HUES64 (cell line): ENCODE measurements at regions not wholly inside any gene's neighbourhood (a gene's known extent, or its start where the extent isn't known, plus 50 kb on each side); places are given as distances from the start of the nearest gene placed in this dataset.

Source experiments
- H3K27ac ChIP-seq: 2 replicates; pipeline ENCODE4 v1.7.0; 2013; ENCODE audit warnings: low read depth, low read length, inconsistent platforms
- H3K27me3 ChIP-seq: 2 replicates; pipeline ENCODE4 v1.6.1; 2013; ENCODE audit warnings: mild to moderate bottlenecking, low read length; ENCODE audit not compliant: insufficient read depth
- H3K36me3 ChIP-seq: 2 replicates; pipeline ENCODE4 v1.6.1; 2013; ENCODE audit warnings: mild to moderate bottlenecking, low read length; ENCODE audit not compliant: insufficient read depth
- H3K4me1 ChIP-seq: 2 replicates; pipeline ENCODE4 v1.6.1; 2013; ENCODE audit warnings: mild to moderate bottlenecking, low read length, moderate library complexity; ENCODE audit not compliant: insufficient read depth
- H3K4me3 ChIP-seq: 2 replicates; pipeline ENCODE4 v1.5.1; 2013; ENCODE audit warnings: mild to moderate bottlenecking, low read length, moderate library complexity
- H3K9ac ChIP-seq: 2 replicates; pipeline ENCODE4 v1.6.1; 2013; ENCODE audit warnings: mild to moderate bottlenecking, low read depth, low read length
- H3K9me3 ChIP-seq: 2 replicates; pipeline ENCODE4 v1.6.1; 2013; ENCODE audit warnings: low read depth, low read length; ENCODE audit not compliant: insufficient read depth
- WGBS: fragments of 150-250, 120-280 bp; methylation state at CpG from one replicate; pipeline ENCODE4 v1.1.7; 2013; ENCODE audit warnings: missing lambda C conversion rate; 5-methylcytosine and 5-hydroxymethylcytosine counted together

GRCh38 chr3:145522893-145523651, 637.9 kb downstream of the PLOD2 start:
- no peak overlapping the region for H3K27ac ChIP-seq
- no peaks in the 10 kb centered on the region for H3K9me3 ChIP-seq
- no peaks in the 10 kb centered on the region for H3K36me3 ChIP-seq
- H3K4me1 ChIP-seq = peaks cover 7% of the 10 kb centered on the region
- no peaks in the 10 kb centered on the region for H3K27me3 ChIP-seq
- 95% methylated on average over 3 of the region's 4 CpGs for WGBS
- H3K4me3 ChIP-seq = no peak overlapping the region
- no peak overlapping the region for H3K9ac ChIP-seq

- no peak overlapping the region for H3K27ac ChIP-seq
- no peak overlapping the region for H3K9ac ChIP-seq
- WGBS = no CpG with 5 or more reads among the region's 1 CpG
- no peak overlapping the region for H3K4me3 ChIP-seq
- no peaks in the 10 kb centered on the region for H3K4me1 ChIP-seq
- H3K27me3 ChIP-seq = no peaks in the 10 kb centered on the region
- no peaks in the 10 kb centered on the region for H3K36me3 ChIP-seq
- H3K9me3 ChIP-seq = no peaks in the 10 kb centered on the region
Observed at GRCh38 chr3:145531548-145531947, 629.4 kb downstream of the PLOD2 start.

GRCh38 chr3:145533696-145534095, 627.3 kb downstream of the PLOD2 start:
- Histone ChIP-seq H3K4me3 (no peak overlapping the region), H3K4me1 (no peaks in the 10 kb centered on the region), H3K9me3 (no peaks in the 10 kb centered on the region), H3K27me3 (no peaks in the 10 kb centered on the region), H3K27ac (no peak overlapping the region), H3K9ac (no peak overlapping the region), H3K36me3 (no peaks in the 10 kb centered on the region)
- 50% methylated on average over 1 of the region's 1 CpG for WGBS

GRCh38 chr3:145536461-145536860, 624.5 kb downstream of the PLOD2 start:
- Histone ChIP-seq H3K36me3 (no peaks in the 10 kb centered on the region), H3K4me1 (no peaks in the 10 kb centered on the region), H3K9me3 (no peaks in the 10 kb centered on the region), H3K27ac (no peak overlapping the region), H3K27me3 (no peaks in the 10 kb centered on the region), H3K9ac (no peak overlapping the region), H3K4me3 (no peak overlapping the region)

GRCh38 chr3:145550522-145550921, 610.5 kb downstream of the PLOD2 start:
- H3K36me3 ChIP-seq = no peaks in the 10 kb centered on the region
- H3K9ac ChIP-seq = no peak overlapping the region
- no peak overlapping the region for H3K4me3 ChIP-seq
- H3K27me3 ChIP-seq = no peaks in the 10 kb centered on the region
- H3K4me1 ChIP-seq = peaks cover 10% of the 10 kb centered on the region
- H3K9me3 ChIP-seq = no peaks in the 10 kb centered on the region
- no peak overlapping the region for H3K27ac ChIP-seq
- no CpG with 5 or more reads among the region's 1 CpG for WGBS

GRCh38 chr3:145557405-145557804, 603.6 kb downstream of the PLOD2 start:
- Histone ChIP-seq H3K9me3 (0 out of 2 replicates have a peak, but pooled peaks cover 2% of the 10 kb centered on the region), H3K27me3 (no peaks in the 10 kb centered on the region), H3K9ac (no peak overlapping the region), H3K4me3 (no peak overlapping the region), H3K27ac (peak overlapping the region; percentile 88; the same call in 1 of the 2 replicates), H3K36me3 (no peaks in the 10 kb centered on the region), H3K4me1 (peaks cover 15% of the 10 kb centered on the region)
- 33% methylated on average over 2 of the region's 2 CpGs for WGBS

GRCh38 chr3:145578471-145578870, 582.5 kb downstream of the PLOD2 start:
- WGBS = 97% methylated on average over 1 of the region's 1 CpG
- no peaks in the 10 kb centered on the region for H3K27me3 ChIP-seq
- no peaks in the 10 kb centered on the region for H3K36me3 ChIP-seq
- H3K27ac ChIP-seq = no peak overlapping the region
- H3K9ac ChIP-seq = no peak overlapping the region
- H3K4me3 ChIP-seq = no peak overlapping the region
- no peaks in the 10 kb centered on the region for H3K9me3 ChIP-seq
- no peaks in the 10 kb centered on the region for H3K4me1 ChIP-seq

- Histone ChIP-seq H3K27me3 (no peaks in the 10 kb centered on the region), H3K27ac (no peak overlapping the region), H3K9me3 (no peaks in the 10 kb centered on the region), H3K4me1 (no peaks in the 10 kb centered on the region), H3K9ac (no peak overlapping the region), H3K4me3 (no peak overlapping the region), H3K36me3 (no peaks in the 10 kb centered on the region)
Observed at GRCh38 chr3:145581694-145582093, 579.3 kb downstream of the PLOD2 start.

- Histone ChIP-seq H3K36me3 (no peaks in the 10 kb centered on the region), H3K27ac (no peak overlapping the region), H3K9me3 (no peaks in the 10 kb centered on the region), H3K27me3 (no peaks in the 10 kb centered on the region), H3K9ac (no peak overlapping the region), H3K4me1 (no peaks in the 10 kb centered on the region), H3K4me3 (no peak overlapping the region)
Observed at GRCh38 chr3:145604851-145605250, 556.1 kb downstream of the PLOD2 start.

GRCh38 chr3:145620002-145620401, 541.0 kb downstream of the PLOD2 start:
- Histone ChIP-seq H3K36me3 (no peaks in the 10 kb centered on the region), H3K9me3 (no peaks in the 10 kb centered on the region), H3K4me1 (no peaks in the 10 kb centered on the region), H3K4me3 (no peak overlapping the region), H3K9ac (no peak overlapping the region), H3K27ac (no peak overlapping the region), H3K27me3 (no peaks in the 10 kb centered on the region)
- 91% methylated on average over 3 of the region's 3 CpGs for WGBS

GRCh38 chr3:145620486-145620885, 540.5 kb downstream of the PLOD2 start:
- Histone ChIP-seq H3K9me3 (no peaks in the 10 kb centered on the region), H3K36me3 (no peaks in the 10 kb centered on the region), H3K4me1 (no peaks in the 10 kb centered on the region), H3K27me3 (no peaks in the 10 kb centered on the region), H3K9ac (no peak overlapping the region), H3K4me3 (no peak overlapping the region), H3K27ac (no peak overlapping the region)

GRCh38 chr3:145623349-145623748, 537.6 kb downstream of the PLOD2 start:
- Histone ChIP-seq H3K9ac (no peak overlapping the region), H3K9me3 (no peaks in the 10 kb centered on the region), H3K4me3 (no peak overlapping the region), H3K4me1 (peaks cover 5% of the 10 kb centered on the region; the same call in 1 of the 2 replicates), H3K27ac (no peak overlapping the region), H3K27me3 (no peaks in the 10 kb centered on the region), H3K36me3 (no peaks in the 10 kb centered on the region)
